H9 (cell line): ENCODE measurements at regions not wholly inside any gene's neighbourhood (a gene's known extent, or its start where the extent isn't known, plus 50 kb on each side); places are given as distances from the start of the nearest gene placed in this dataset.

Experiments
- DNase-seq: peaks from one replicate; pipeline ENCODE4 v3.0.0-alpha.2; 2017
- H2AFZ ChIP-seq: one replicate; pipeline ENCODE4 v1.6.1; 2013; ENCODE audit warnings: mild to moderate bottlenecking, low read length, control low read depth, moderate library complexity
- H2AK5ac ChIP-seq: 2 replicates; pipeline ENCODE4 v1.6.1; 2013; ENCODE audit warnings: low read length, control low read depth, mixed read lengths; ENCODE audit not compliant: insufficient read length
- H2BK120ac ChIP-seq: one replicate; pipeline ENCODE4 v1.6.1; 2013; ENCODE audit warnings: low read depth, mild to moderate bottlenecking, low read length, control low read depth, inconsistent platforms; ENCODE audit not compliant: poor library complexity, severe bottlenecking
- H2BK12ac ChIP-seq: 2 replicates; pipeline ENCODE4 v1.6.1; 2013; ENCODE audit warnings: low read length, control low read depth, mixed read lengths, low read depth; ENCODE audit not compliant: insufficient read length
- H2BK15ac ChIP-seq: 2 replicates; pipeline ENCODE4 v1.6.1; 2013; ENCODE audit warnings: low read depth, low read length, control low read depth
- H2BK20ac ChIP-seq: one replicate; pipeline ENCODE4 v1.6.1; 2013; ENCODE audit warnings: low read depth, mild to moderate bottlenecking, low read length, control low read depth, inconsistent platforms; ENCODE audit not compliant: poor library complexity, severe bottlenecking
- H2BK5ac ChIP-seq: 2 replicates; pipeline ENCODE4 v1.6.1; 2013; ENCODE audit warnings: low read length, control low read depth, mixed read lengths; ENCODE audit not compliant: insufficient read length
- H3K14ac ChIP-seq: 2 replicates; pipeline ENCODE4 v1.6.1; 2013; ENCODE audit warnings: low read length, control low read depth; ENCODE audit not compliant: insufficient read depth
- H3K18ac ChIP-seq: 2 replicates; pipeline ENCODE4 v1.6.1; 2013; ENCODE audit warnings: low read depth, mild to moderate bottlenecking, mixed read lengths, low read length, control low read depth; ENCODE audit not compliant: insufficient read length
- H3K23ac ChIP-seq: 2 replicates; pipeline ENCODE4 v1.6.1; 2013; ENCODE audit warnings: low read length, control low read depth, mixed read lengths, low read depth; ENCODE audit not compliant: insufficient read length
- H3K23me2 ChIP-seq: 2 replicates; pipeline ENCODE4 v1.6.1; 2013; ENCODE audit warnings: low read depth, mild to moderate bottlenecking, mixed read lengths, low read length, control low read depth; ENCODE audit not compliant: insufficient read length, poor library complexity, severe bottlenecking
- H3K27ac ChIP-seq: 2 replicates; pipeline ENCODE4 v1.5.1; 2013; ENCODE audit warnings: low read length, control low read depth, mixed read lengths, low read depth; ENCODE audit not compliant: insufficient read length
- H3K27me3 ChIP-seq: 2 replicates; pipeline ENCODE4 v1.6.1; 2013; ENCODE audit warnings: low read length, control low read depth, inconsistent platforms; ENCODE audit not compliant: insufficient read depth
- H3K4ac ChIP-seq: 2 replicates; pipeline ENCODE4 v1.6.1; 2013; ENCODE audit warnings: low read depth, mild to moderate bottlenecking, control low read depth, inconsistent platforms, low read length, moderate library complexity
- H3K4me1 ChIP-seq: 2 replicates; pipeline ENCODE4 v1.6.1; 2013; ENCODE audit warnings: low read length, control low read depth, inconsistent platforms; ENCODE audit not compliant: insufficient read depth
- H3K4me2 ChIP-seq: 2 replicates; pipeline ENCODE4 v1.6.1; 2013; ENCODE audit warnings: low read length, control low read depth, mixed read lengths; ENCODE audit not compliant: insufficient read length, insufficient read depth
- H3K56ac ChIP-seq: 2 replicates; pipeline ENCODE4 v1.6.1; 2013; ENCODE audit warnings: low read depth, mild to moderate bottlenecking, mixed read lengths, low read length, control low read depth; ENCODE audit not compliant: insufficient read length
- H3K79me1 ChIP-seq: 2 replicates; pipeline ENCODE4 v1.6.1; 2013; ENCODE audit warnings: low read depth, mild to moderate bottlenecking, moderate library complexity, low read length, control low read depth, inconsistent platforms; ENCODE audit not compliant: insufficient read depth, poor library complexity, severe bottlenecking
- H3K79me2 ChIP-seq: 2 replicates; pipeline ENCODE4 v1.6.1; 2013; ENCODE audit warnings: low read length, control low read depth, inconsistent platforms; ENCODE audit not compliant: insufficient read depth
- H3K9ac ChIP-seq: 2 replicates; pipeline ENCODE4 v1.6.1; 2013; ENCODE audit warnings: low read length, control low read depth, mixed read lengths; ENCODE audit not compliant: insufficient read length; ENCODE audit errors: extremely low read depth
- H3K9me3 ChIP-seq: one replicate; pipeline ENCODE4 v1.6.1; 2013; ENCODE audit warnings: low read depth, low read length, inconsistent platforms; ENCODE audit not compliant: control insufficient read depth
- H3T11ph ChIP-seq: one replicate; pipeline ENCODE4 v1.6.1; 2013; ENCODE audit warnings: mild to moderate bottlenecking, low read length, control low read depth, inconsistent platforms
- H4K20me1 ChIP-seq: one replicate; pipeline ENCODE4 v1.6.1; 2013; ENCODE audit not compliant: control insufficient read depth, insufficient read length, insufficient read depth
- H4K5ac ChIP-seq: 2 replicates; pipeline ENCODE4 v1.6.1; 2013; ENCODE audit warnings: low read depth, mild to moderate bottlenecking, mixed read lengths, low read length, control low read depth; ENCODE audit not compliant: insufficient read length
- H4K8ac ChIP-seq: replicated peaks from 2 replicates; pipeline ENCODE4 v1.6.1; 2013; ENCODE audit warnings: low read length, control low read depth, mixed read lengths, low read depth; ENCODE audit not compliant: insufficient read length
- H4K91ac ChIP-seq: 2 replicates; pipeline ENCODE4 v1.6.1; 2013; ENCODE audit warnings: low read depth, mild to moderate bottlenecking, moderate library complexity, mixed read lengths, low read length, control low read depth; ENCODE audit not compliant: insufficient read length
- H3K27ac Mint-ChIP-seq, 3 experiments: 2 replicates in 2 of 3; 3 replicates in 1 of 3; pipeline ENCODE4 v1.8.0; 2020 to 2021; ENCODE audit warnings: mixed read lengths in 3 of 3, mild to moderate bottlenecking in 1 of 3, moderate library complexity in 1 of 3
- H3K27me3 Mint-ChIP-seq: 2 replicates; pipeline ENCODE4 v1.8.0; 2021; ENCODE audit warnings: low read depth, mild to moderate bottlenecking, moderate library complexity, mixed read lengths
- H3K36me3 Mint-ChIP-seq, 3 experiments: 2 replicates in 2 of 3; 3 replicates in 1 of 3; pipeline ENCODE4 v1.8.0; 2020 to 2021; ENCODE audit warnings: low read depth in 3 of 3, mixed read lengths in 3 of 3; ENCODE audit not compliant: insufficient read depth in 1 of 3
- H3K4me1 Mint-ChIP-seq, 2 experiments: 2 replicates each; pipeline ENCODE4 v1.8.0; 2020; ENCODE audit warnings: mixed read lengths in 2 of 2
- H3K4me3 Mint-ChIP-seq, 2 experiments: 2 replicates in 1 of 2; 3 replicates in 1 of 2; pipeline ENCODE4 v1.8.0; 2020 to 2021; ENCODE audit warnings: mild to moderate bottlenecking in 2 of 2, mixed read lengths in 2 of 2, moderate library complexity in 1 of 2
- H3K9me3 Mint-ChIP-seq, 2 experiments: 2 replicates in 1 of 2; 3 replicates in 1 of 2; pipeline ENCODE4 v1.8.0; 2020; ENCODE audit warnings: mild to moderate bottlenecking in 2 of 2, mixed read lengths in 2 of 2, moderate library complexity in 1 of 2
- CTCF ChIP-seq: fragments of 200-600 bp; sonication (generic); conservative IDR thresholded peaks from 3 replicates; pipeline ENCODE4 v1.8.0; 2021; ENCODE audit warnings: antibody characterized with exemption, mild to moderate bottlenecking
- WGBS: extraction: QIAGEN DNeasy Blood & Tissue Kit; methylation state at CpG from one replicate; pipeline ENCODE4 v1.1.7; 2013; ENCODE audit warnings: missing lambda C conversion rate, low lambda C conversion rate, mixed read lengths; ENCODE audit not compliant: insufficient read length; ENCODE audit errors: extremely low coverage; 5-methylcytosine and 5-hydroxymethylcytosine counted together

- Histone ChIP-seq H3K4ac (no peak overlapping the region), H3K56ac (no peak overlapping the region), H3K79me1 (no peaks in the 10 kb centered on the region), H3K9ac (no peak overlapping the region), H3K14ac (no peak overlapping the region), H3K18ac (no peak overlapping the region), H2BK15ac (no peak overlapping the region), H3K27ac (no peak overlapping the region), H4K91ac (no peak overlapping the region), H3K23ac (no peak overlapping the region), H3K4me2 (no peak overlapping the region), H2BK12ac (no peak overlapping the region), H2BK20ac (no peak overlapping the region), H3K4me1 (no peaks in the 10 kb centered on the region), H2BK5ac (no peak overlapping the region), H4K20me1 (no peaks in the 10 kb centered on the region), H3K27me3 (no peaks in the 10 kb centered on the region), H2AFZ (no peak overlapping the region), H4K8ac (no peak overlapping the region), H4K5ac (no peak overlapping the region), H3K23me2 (no peaks in the 10 kb centered on the region), H3T11ph (no peak overlapping the region), H3K79me2 (no peaks in the 10 kb centered on the region), H3K9me3 (no peaks in the 10 kb centered on the region), H2BK120ac (no peak overlapping the region), H2AK5ac (no peak overlapping the region)
- Mint-ChIP-seq H3K4me3 (no peak overlapping the region), H3K27me3 (no peaks in the 10 kb centered on the region), H3K4me1 (no peaks in the 10 kb centered on the region; a peak in 1 of 4 replicates), H3K9me3 (no peaks in the 10 kb centered on the region; a peak in 1 of 5 replicates), H3K36me3 (no peaks in the 10 kb centered on the region), H3K27ac (no peak overlapping the region)
- DNase-seq: no peak
- WGBS: no CpG with 5 or more reads among the region's 2 CpGs
- no peak for TF ChIP-seq CTCF
Observed at GRCh38 chr3:98697225-98697624, 65.9 kb upstream of the ST3GAL6 start.
